ENCODE measurements at regions not wholly inside any gene's neighbourhood (a gene's known extent, or its start where the extent isn't known, plus 50 kb on each side); places are given as distances from the start of the nearest gene placed in this dataset.

- TF ChIP-seq CTCF (IDR thresholded peaks at IDR 0.05; ENCODE audit: insufficient read depth, low read depth, low read length) (no peak), EZH2 (IDR thresholded peaks at IDR 0.05; ENCODE audit: insufficient read depth, low read length) (no peak)
These were observed 553.0 kb downstream of the PTPRU start for GRCh38 chr1:29789221-29789909.
